Caco-2 (cell line): ENCODE measurements at regions not wholly inside any gene's neighbourhood (a gene's known extent, or its start where the extent isn't known, plus 50 kb on each side); places are given as distances from the start of the nearest gene placed in this dataset.

Experiments used
- BruUV-seq: library from RNA; stranded (reverse); fragments of 400-500 nt; replicated peaks from 2 replicates; lab custom pipeline; 2021; lab: Mats Ljungman, UMichigan
- CTCF ChIA-PET: fragments of 300-600 bp; sonication (Branson Sonifier 250); formaldehyde crosslinking; loops from one replicate; lab custom pipeline; 2022; ENCODE audit warnings: antibody characterized with exemption; lab: Charles Lee
- POLR2A ChIA-PET: fragments of 300-600 bp; sonication (Branson Sonifier 250); formaldehyde crosslinking; loops from one replicate; lab custom pipeline; 2022; ENCODE audit warnings: antibody characterized with exemption; lab: Charles Lee
- DNase-seq, 2 experiments: peaks; one replicate each; pipeline versions ENCODE4 v3.0.0 to v3.0.0-alpha.2; 2020 to 2022
- H3K27me3 ChIP-seq: replicated peaks from 2 replicates; pipeline ENCODE4 v1.6.0; 2011; ENCODE audit warnings: low read length; ENCODE audit not compliant: control insufficient read depth, insufficient read depth
- H3K36me3 ChIP-seq: 2 replicates; pipeline ENCODE4 v1.5.1; 2011; ENCODE audit warnings: low read length; ENCODE audit not compliant: control insufficient read depth, insufficient read depth
- H3K4me1 ChIP-seq: fragments of 250-450 bp; sonication (Bioruptor Pico); 2 replicates; pipeline ENCODE4 v1.5.1; 2020; ENCODE audit warnings: mild to moderate bottlenecking
- H3K4me3 ChIP-seq: 2 replicates; pipeline ENCODE4 v1.5.1; 2011; ENCODE audit warnings: low read depth, mild to moderate bottlenecking, control low read depth, low read length
- H3K9me3 ChIP-seq: fragments of 250-450 bp; sonication (Bioruptor Pico); 2 replicates; pipeline ENCODE4 v1.5.1; 2020; ENCODE audit warnings: mild to moderate bottlenecking, moderate library complexity
- H3K27ac Mint-ChIP-seq: one replicate; pipeline ENCODE4 v1.8.0; 2022; ENCODE audit warnings: mixed read lengths; ENCODE audit not compliant: unreplicated experiment
- H3K27me3 Mint-ChIP-seq: one replicate; pipeline ENCODE4 v1.8.0; 2022; ENCODE audit warnings: mixed read lengths; ENCODE audit not compliant: insufficient read depth, unreplicated experiment
- H3K36me3 Mint-ChIP-seq: one replicate; pipeline ENCODE4 v1.8.0; 2022; ENCODE audit warnings: mild to moderate bottlenecking, mixed read lengths; ENCODE audit not compliant: insufficient read depth, unreplicated experiment
- H3K4me1 Mint-ChIP-seq: one replicate; pipeline ENCODE4 v1.8.0; 2022; ENCODE audit warnings: low read depth, mixed read lengths; ENCODE audit not compliant: unreplicated experiment
- H3K4me3 Mint-ChIP-seq: one replicate; pipeline ENCODE4 v1.8.0; 2022; ENCODE audit warnings: mild to moderate bottlenecking, moderate library complexity, mixed read lengths; ENCODE audit not compliant: unreplicated experiment
- H3K9me3 Mint-ChIP-seq: one replicate; pipeline ENCODE4 v1.8.0; 2022; ENCODE audit warnings: mixed read lengths; ENCODE audit not compliant: unreplicated experiment
- intact Hi-C: fragments of 100-400 bp; cut with micrococcal nuclease; formaldehyde crosslinking; loops from one replicate; pipeline ENCODE4 v1.10.0; 2022; ENCODE audit not compliant: unreplicated experiment
- TF ChIP-seq, protein P1 (sequence below), 2 experiments: fragments of 200-600 bp in 1 of 2; IDR thresholded peaks; 1 replicate in 1 of 2; 2 replicates in 1 of 2; pipeline versions ENCODE4 v1.5.1 to v1.8.0; 2011 to 2022; ENCODE audit warnings: antibody characterized with exemption in 1 of 2, control low read depth in 1 of 2, inconsistent platforms in 1 of 2, low read depth in 1 of 2, low read length in 1 of 2, mild to moderate bottlenecking in 1 of 2, moderate library complexity in 1 of 2; ENCODE audit not compliant: insufficient read depth in 1 of 2, severe bottlenecking in 1 of 2, unreplicated experiment in 1 of 2

DNA sequence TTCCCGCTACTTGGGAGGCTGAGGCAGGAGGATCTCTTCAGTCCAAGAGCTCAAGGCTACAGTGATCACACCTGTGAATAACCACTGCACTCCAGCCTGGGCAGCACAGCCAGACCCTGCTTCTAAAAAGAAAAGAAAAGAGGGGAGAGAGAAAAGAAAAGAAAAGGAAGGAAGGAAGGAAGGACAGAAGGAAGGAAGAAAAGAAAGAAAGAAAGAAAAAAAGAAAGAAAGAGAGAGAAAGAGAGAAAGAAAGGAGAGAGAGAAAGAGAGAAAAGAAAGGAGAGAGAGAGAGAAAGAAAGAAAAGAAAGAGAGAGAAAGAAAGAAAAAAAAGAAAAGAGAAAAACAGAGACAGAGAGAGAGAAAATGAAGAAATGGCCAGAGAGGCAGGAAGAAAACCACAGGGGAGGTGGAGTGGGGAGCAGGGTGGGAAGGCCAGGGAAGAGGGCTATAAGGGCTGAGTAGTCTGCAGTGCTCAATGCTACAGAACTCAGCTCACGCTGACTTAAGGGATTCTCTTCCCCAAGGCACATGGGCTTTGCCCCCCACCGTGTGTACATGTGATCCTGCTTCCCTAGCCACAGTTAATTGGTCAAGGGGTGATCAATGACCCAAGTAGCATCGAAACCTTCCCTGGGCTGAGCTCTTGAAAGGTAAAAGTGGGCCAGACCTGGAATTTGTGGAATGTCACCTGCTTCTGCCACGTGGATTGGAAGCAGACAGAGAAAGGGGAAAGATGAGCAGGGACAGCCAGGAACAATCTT, 90.4 kb upstream of the TMCC3 start:
- DNase-seq: no peak
- Histone ChIP-seq H3K27me3 (no peaks in the 10 kb centered on the region), H3K4me3 (no peak overlapping the region), H3K4me1 (no peaks in the 10 kb centered on the region), H3K9me3 (no peaks in the 10 kb centered on the region), H3K36me3 (no peaks in the 10 kb centered on the region)
- H3K27ac Mint-ChIP-seq: no peak overlapping the region
- no peaks in the 10 kb centered on the region for H3K9me3 Mint-ChIP-seq
- no TSS peak for BruUV-seq
- H3K4me3 Mint-ChIP-seq: no peak overlapping the region
- H3K27me3 Mint-ChIP-seq: peaks cover 6% of the 10 kb centered on the region
- ChIA-PET CTCF (no interaction called here), POLR2A (no interaction called here)
- peaks cover 6% of the 10 kb centered on the region for H3K4me1 Mint-ChIP-seq
- no peaks in the 10 kb centered on the region for H3K36me3 Mint-ChIP-seq
- TF ChIP-seq, protein P1, sequence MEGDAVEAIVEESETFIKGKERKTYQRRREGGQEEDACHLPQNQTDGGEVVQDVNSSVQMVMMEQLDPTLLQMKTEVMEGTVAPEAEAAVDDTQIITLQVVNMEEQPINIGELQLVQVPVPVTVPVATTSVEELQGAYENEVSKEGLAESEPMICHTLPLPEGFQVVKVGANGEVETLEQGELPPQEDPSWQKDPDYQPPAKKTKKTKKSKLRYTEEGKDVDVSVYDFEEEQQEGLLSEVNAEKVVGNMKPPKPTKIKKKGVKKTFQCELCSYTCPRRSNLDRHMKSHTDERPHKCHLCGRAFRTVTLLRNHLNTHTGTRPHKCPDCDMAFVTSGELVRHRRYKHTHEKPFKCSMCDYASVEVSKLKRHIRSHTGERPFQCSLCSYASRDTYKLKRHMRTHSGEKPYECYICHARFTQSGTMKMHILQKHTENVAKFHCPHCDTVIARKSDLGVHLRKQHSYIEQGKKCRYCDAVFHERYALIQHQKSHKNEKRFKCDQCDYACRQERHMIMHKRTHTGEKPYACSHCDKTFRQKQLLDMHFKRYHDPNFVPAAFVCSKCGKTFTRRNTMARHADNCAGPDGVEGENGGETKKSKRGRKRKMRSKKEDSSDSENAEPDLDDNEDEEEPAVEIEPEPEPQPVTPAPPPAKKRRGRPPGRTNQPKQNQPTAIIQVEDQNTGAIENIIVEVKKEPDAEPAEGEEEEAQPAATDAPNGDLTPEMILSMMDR (IDR thresholded peaks at IDR 0.05; ENCODE audit: insufficient read depth in 1 of 2, low read depth in 1 of 2, low read length in 1 of 2, severe bottlenecking in 1 of 2, unreplicated experiment in 1 of 2): no peak
- intact Hi-C loops: no loop called here

DNA sequence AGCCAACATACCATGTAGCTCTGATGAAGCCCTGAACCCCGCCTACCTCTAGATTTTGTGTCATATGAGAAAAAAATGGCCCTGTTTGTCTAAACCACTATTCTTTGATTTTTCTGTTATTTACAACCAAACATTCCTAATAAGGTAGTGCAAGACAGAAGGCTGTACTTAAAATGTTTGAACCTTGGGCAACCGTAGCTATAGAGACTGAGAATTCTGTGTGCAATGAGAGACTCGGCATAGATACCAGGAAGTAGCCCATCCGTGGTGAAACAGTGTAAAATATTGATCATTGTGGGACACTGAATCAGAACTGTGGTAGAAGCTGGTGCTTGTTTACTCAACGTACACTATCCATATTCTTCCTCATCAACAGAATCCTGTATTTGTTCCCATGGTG, 86.5 kb upstream of the TMCC3 start:
- Histone ChIP-seq H3K9me3 (no peaks in the 10 kb centered on the region), H3K27me3 (no peaks in the 10 kb centered on the region), H3K4me3 (no peak overlapping the region), H3K36me3 (no peaks in the 10 kb centered on the region), H3K4me1 (no peaks in the 10 kb centered on the region)
- no TSS peak for BruUV-seq
- H3K27ac Mint-ChIP-seq: no peak overlapping the region
- intact Hi-C loops: no loop called here
- H3K9me3 Mint-ChIP-seq: no peaks in the 10 kb centered on the region
- peaks cover 6% of the 10 kb centered on the region for H3K4me1 Mint-ChIP-seq
- ChIA-PET CTCF (interaction anchor here (0.7 kb wide), 1 partner anchor 19 kb away, joined by 5 read pairs; no protein-coding TSS in a partner anchor), POLR2A (no interaction called here)
- peaks cover 3% of the 10 kb centered on the region for H3K27me3 Mint-ChIP-seq
- H3K4me3 Mint-ChIP-seq: no peak overlapping the region
- TF ChIP-seq, protein P1 (IDR thresholded peaks at IDR 0.05; ENCODE audit: insufficient read depth in 1 of 2, low read depth in 1 of 2, low read length in 1 of 2, severe bottlenecking in 1 of 2, unreplicated experiment in 1 of 2): no peak
- no peaks in the 10 kb centered on the region for H3K36me3 Mint-ChIP-seq
- no peak for DNase-seq

DNA sequence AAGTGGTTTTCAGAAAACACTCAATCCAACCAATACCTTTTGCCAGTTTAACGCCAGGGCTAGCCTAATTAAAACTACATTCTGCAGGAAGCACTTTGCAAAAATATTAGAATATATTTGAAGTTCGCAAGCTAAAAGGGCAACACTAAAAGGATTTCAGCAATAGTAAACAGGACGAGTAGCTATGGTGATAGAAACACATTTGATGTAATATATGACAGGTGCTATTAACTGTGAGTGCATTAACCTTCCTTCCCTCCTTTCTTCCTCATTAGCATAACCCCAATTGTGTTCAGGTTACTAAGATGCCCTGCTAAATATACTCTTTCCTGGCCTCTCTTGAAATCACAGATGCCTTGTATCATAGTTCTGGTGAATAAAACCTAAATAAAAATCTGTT, 85.6 kb upstream of the TMCC3 start:
- H3K9me3 ChIP-seq: no peaks in the 10 kb centered on the region
- Mint-ChIP-seq H3K27ac (no peak overlapping the region), H3K9me3 (no peaks in the 10 kb centered on the region), H3K4me1 (peaks cover under 1% of the 10 kb centered on the region), H3K4me3 (no peak overlapping the region), H3K36me3 (no peaks in the 10 kb centered on the region), H3K27me3 (peaks cover 3% of the 10 kb centered on the region)
- H3K36me3 ChIP-seq: no peaks in the 10 kb centered on the region
- intact Hi-C loops: no loop called here
- no peaks in the 10 kb centered on the region for H3K4me1 ChIP-seq
- H3K4me3 ChIP-seq: no peak overlapping the region
- no peaks in the 10 kb centered on the region for H3K27me3 ChIP-seq
- ChIA-PET CTCF (interaction anchor here (0.7 kb wide), 1 partner anchor 20 kb away, joined by 5 read pairs; no protein-coding TSS in a partner anchor), POLR2A (no interaction called here)
- DNase-seq: no peak
- no TSS peak for BruUV-seq
- TF ChIP-seq, protein P1 (IDR thresholded peaks at IDR 0.05; ENCODE audit: insufficient read depth in 1 of 2, low read depth in 1 of 2, low read length in 1 of 2, severe bottlenecking in 1 of 2, unreplicated experiment in 1 of 2): no peak
